ENCODE measurements at regions not wholly inside any gene's neighbourhood (a gene's known extent, or its start where the extent isn't known, plus 50 kb on each side); places are given as distances from the start of the nearest gene placed in this dataset.

DNA sequence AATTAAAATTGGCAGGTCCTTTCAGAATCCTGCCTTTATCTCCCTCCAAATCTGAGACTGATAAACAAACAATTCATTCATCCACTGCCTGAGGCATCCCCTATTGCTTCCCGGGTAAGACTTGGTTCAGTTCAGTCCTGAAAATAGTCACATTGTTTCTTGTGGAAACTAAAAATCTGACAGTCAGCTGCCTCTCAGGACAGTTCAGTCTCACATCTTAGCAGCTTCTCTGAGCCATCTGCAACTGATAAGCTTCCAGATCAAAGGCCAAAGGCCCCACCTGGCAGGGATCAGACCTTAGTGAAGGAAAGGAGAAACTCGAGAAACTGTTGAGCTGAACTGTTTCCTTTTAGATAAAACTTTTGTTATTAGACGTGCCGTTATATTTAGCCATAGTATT, 264.5 kb downstream of the IL15 start:
- TF ChIP-seq, protein P1, sequence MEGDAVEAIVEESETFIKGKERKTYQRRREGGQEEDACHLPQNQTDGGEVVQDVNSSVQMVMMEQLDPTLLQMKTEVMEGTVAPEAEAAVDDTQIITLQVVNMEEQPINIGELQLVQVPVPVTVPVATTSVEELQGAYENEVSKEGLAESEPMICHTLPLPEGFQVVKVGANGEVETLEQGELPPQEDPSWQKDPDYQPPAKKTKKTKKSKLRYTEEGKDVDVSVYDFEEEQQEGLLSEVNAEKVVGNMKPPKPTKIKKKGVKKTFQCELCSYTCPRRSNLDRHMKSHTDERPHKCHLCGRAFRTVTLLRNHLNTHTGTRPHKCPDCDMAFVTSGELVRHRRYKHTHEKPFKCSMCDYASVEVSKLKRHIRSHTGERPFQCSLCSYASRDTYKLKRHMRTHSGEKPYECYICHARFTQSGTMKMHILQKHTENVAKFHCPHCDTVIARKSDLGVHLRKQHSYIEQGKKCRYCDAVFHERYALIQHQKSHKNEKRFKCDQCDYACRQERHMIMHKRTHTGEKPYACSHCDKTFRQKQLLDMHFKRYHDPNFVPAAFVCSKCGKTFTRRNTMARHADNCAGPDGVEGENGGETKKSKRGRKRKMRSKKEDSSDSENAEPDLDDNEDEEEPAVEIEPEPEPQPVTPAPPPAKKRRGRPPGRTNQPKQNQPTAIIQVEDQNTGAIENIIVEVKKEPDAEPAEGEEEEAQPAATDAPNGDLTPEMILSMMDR (IDR thresholded peaks at IDR 0.05), result no peak
- TF ChIP-seq, protein P2, sequence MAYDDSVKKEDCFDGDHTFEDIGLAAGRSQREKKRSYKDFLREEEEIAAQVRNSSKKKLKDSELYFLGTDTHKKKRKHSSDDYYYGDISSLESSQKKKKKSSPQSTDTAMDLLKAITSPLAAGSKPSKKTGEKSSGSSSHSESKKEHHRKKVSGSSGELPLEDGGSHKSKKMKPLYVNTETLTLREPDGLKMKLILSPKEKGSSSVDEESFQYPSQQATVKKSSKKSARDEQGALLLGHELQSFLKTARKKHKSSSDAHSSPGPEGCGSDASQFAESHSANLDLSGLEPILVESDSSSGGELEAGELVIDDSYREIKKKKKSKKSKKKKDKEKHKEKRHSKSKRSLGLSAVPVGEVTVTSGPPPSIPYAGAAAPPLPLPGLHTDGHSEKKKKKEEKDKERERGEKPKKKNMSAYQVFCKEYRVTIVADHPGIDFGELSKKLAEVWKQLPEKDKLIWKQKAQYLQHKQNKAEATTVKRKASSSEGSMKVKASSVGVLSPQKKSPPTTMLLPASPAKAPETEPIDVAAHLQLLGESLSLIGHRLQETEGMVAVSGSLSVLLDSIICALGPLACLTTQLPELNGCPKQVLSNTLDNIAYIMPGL (CRISPR knock-in tag; IDR thresholded peaks at IDR 0.05), result no peak
- TF ChIP-seq JUN (CRISPR knock-in tag; IDR thresholded peaks at IDR 0.05), result no peak
- TF ChIP-seq, protein P3, sequence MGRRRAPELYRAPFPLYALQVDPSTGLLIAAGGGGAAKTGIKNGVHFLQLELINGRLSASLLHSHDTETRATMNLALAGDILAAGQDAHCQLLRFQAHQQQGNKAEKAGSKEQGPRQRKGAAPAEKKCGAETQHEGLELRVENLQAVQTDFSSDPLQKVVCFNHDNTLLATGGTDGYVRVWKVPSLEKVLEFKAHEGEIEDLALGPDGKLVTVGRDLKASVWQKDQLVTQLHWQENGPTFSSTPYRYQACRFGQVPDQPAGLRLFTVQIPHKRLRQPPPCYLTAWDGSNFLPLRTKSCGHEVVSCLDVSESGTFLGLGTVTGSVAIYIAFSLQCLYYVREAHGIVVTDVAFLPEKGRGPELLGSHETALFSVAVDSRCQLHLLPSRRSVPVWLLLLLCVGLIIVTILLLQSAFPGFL (CRISPR knock-in tag; IDR thresholded peaks at IDR 0.05; ENCODE audit: borderline replicate concordance), result no peak
- no peak for TF ChIP-seq OVOL2 (CRISPR knock-in tag; IDR thresholded peaks at IDR 0.05; ENCODE audit: borderline replicate concordance)
- TF ChIP-seq, protein P4, sequence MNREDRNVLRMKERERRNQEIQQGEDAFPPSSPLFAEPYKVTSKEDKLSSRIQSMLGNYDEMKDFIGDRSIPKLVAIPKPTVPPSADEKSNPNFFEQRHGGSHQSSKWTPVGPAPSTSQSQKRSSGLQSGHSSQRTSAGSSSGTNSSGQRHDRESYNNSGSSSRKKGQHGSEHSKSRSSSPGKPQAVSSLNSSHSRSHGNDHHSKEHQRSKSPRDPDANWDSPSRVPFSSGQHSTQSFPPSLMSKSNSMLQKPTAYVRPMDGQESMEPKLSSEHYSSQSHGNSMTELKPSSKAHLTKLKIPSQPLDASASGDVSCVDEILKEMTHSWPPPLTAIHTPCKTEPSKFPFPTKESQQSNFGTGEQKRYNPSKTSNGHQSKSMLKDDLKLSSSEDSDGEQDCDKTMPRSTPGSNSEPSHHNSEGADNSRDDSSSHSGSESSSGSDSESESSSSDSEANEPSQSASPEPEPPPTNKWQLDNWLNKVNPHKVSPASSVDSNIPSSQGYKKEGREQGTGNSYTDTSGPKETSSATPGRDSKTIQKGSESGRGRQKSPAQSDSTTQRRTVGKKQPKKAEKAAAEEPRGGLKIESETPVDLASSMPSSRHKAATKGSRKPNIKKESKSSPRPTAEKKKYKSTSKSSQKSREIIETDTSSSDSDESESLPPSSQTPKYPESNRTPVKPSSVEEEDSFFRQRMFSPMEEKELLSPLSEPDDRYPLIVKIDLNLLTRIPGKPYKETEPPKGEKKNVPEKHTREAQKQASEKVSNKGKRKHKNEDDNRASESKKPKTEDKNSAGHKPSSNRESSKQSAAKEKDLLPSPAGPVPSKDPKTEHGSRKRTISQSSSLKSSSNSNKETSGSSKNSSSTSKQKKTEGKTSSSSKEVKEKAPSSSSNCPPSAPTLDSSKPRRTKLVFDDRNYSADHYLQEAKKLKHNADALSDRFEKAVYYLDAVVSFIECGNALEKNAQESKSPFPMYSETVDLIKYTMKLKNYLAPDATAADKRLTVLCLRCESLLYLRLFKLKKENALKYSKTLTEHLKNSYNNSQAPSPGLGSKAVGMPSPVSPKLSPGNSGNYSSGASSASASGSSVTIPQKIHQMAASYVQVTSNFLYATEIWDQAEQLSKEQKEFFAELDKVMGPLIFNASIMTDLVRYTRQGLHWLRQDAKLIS (CRISPR knock-in tag; IDR thresholded peaks at IDR 0.05; ENCODE audit: borderline replicate concordance), result no peak
- TF ChIP-seq, protein P5, sequence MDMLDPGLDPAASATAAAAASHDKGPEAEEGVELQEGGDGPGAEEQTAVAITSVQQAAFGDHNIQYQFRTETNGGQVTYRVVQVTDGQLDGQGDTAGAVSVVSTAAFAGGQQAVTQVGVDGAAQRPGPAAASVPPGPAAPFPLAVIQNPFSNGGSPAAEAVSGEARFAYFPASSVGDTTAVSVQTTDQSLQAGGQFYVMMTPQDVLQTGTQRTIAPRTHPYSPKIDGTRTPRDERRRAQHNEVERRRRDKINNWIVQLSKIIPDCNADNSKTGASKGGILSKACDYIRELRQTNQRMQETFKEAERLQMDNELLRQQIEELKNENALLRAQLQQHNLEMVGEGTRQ (CRISPR knock-in tag; IDR thresholded peaks at IDR 0.05), result no peak
- no peak for TF ChIP-seq HMGA2 (CRISPR knock-in tag; IDR thresholded peaks at IDR 0.05)
- no peak for TF ChIP-seq EMX1 (CRISPR knock-in tag; IDR thresholded peaks at IDR 0.05)
- TF ChIP-seq, protein P6, sequence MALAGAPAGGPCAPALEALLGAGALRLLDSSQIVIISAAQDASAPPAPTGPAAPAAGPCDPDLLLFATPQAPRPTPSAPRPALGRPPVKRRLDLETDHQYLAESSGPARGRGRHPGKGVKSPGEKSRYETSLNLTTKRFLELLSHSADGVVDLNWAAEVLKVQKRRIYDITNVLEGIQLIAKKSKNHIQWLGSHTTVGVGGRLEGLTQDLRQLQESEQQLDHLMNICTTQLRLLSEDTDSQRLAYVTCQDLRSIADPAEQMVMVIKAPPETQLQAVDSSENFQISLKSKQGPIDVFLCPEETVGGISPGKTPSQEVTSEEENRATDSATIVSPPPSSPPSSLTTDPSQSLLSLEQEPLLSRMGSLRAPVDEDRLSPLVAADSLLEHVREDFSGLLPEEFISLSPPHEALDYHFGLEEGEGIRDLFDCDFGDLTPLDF (CRISPR knock-in tag; IDR thresholded peaks at IDR 0.05), result no peak
